ENCODE measurements at regions not wholly inside any gene's neighbourhood (a gene's known extent, or its start where the extent isn't known, plus 50 kb on each side); places are given as distances from the start of the nearest gene placed in this dataset.

DNA sequence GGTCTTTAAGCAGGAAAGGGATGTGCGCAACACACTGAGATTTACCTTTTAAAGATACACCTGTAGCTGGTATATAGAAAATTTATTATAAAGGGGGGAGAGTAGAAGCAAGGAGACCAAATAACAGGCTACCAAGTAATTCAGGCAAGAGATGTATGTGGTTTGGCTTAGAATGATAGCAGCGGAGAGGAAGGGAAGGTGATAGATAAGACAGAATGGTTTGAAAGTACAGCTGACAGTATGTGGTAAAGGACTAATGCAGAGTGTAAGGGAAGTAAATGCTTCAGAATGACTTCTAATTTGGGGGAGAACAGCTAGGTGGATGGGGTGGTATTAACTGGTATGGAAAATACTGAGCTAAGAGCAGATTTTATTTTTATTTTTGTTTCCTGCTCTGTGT, 308.9 kb downstream of the ANTXR2 start:
- Histone ChIP-seq H3K27ac (ENCODE audit: poor library complexity, severe bottlenecking) (no peak overlapping the region), H3K4me3 (ENCODE audit: severe bottlenecking) (no peak overlapping the region), H3K36me3 (ENCODE audit: low read depth) (no peaks in the 10 kb centered on the region), H3K4me1 (ENCODE audit: insufficient read depth, poor library complexity, severe bottlenecking) (no peaks in the 10 kb centered on the region), H3K9me3 (ENCODE audit: severe bottlenecking) (no peaks in the 10 kb centered on the region), H3K27me3 (ENCODE audit: insufficient read depth, poor library complexity, severe bottlenecking) (no peaks in the 10 kb centered on the region)
- DNase-seq (ENCODE audit: low spot score) (no peak), ATAC-seq (ENCODE audit: low read depth) (no peak)
- TF ChIP-seq, protein P1, sequence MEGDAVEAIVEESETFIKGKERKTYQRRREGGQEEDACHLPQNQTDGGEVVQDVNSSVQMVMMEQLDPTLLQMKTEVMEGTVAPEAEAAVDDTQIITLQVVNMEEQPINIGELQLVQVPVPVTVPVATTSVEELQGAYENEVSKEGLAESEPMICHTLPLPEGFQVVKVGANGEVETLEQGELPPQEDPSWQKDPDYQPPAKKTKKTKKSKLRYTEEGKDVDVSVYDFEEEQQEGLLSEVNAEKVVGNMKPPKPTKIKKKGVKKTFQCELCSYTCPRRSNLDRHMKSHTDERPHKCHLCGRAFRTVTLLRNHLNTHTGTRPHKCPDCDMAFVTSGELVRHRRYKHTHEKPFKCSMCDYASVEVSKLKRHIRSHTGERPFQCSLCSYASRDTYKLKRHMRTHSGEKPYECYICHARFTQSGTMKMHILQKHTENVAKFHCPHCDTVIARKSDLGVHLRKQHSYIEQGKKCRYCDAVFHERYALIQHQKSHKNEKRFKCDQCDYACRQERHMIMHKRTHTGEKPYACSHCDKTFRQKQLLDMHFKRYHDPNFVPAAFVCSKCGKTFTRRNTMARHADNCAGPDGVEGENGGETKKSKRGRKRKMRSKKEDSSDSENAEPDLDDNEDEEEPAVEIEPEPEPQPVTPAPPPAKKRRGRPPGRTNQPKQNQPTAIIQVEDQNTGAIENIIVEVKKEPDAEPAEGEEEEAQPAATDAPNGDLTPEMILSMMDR (IDR thresholded peaks at IDR 0.05; ENCODE audit: poor library complexity, severe bottlenecking), result no peak

DNA sequence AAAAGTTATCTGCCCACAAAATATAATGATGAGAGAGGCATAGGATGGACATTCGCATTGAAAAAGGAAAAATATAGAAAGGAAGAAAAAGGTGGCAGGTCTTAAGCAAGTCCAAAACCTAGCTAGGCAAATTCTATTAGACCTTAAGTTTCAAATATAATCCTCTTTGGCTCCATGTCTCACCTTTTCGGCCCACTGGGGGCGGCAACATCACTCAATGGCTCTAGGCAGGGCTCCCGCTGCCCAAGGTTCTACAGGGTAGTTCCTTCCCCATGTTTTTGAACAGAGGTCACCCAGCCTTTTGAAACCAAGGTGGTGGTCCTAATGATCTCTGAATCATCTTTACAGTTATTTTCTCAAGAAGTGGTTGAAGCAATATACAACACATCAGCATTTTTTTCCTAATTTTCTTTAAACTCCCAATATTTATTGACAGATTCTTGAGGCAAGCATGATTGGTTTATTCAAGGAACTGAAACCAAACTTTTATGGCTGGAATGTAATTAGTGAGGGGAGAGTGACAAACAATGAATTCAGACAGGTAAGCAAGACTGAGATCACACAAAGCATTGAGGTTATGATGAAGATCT, 309.4 kb downstream of the ANTXR2 start:
- DNase-seq (ENCODE audit: low spot score) (no peak), ATAC-seq (ENCODE audit: low read depth) (no peak)
- Histone ChIP-seq H3K27ac (ENCODE audit: poor library complexity, severe bottlenecking) (no peak overlapping the region), H3K27me3 (ENCODE audit: insufficient read depth, poor library complexity, severe bottlenecking) (no peaks in the 10 kb centered on the region), H3K4me1 (ENCODE audit: insufficient read depth, poor library complexity, severe bottlenecking) (no peaks in the 10 kb centered on the region), H3K36me3 (ENCODE audit: low read depth) (no peaks in the 10 kb centered on the region), H3K9me3 (ENCODE audit: severe bottlenecking) (no peaks in the 10 kb centered on the region), H3K4me3 (ENCODE audit: severe bottlenecking) (no peak overlapping the region)
- TF ChIP-seq, protein P1 (IDR thresholded peaks at IDR 0.05; ENCODE audit: poor library complexity, severe bottlenecking), result no peak

DNA sequence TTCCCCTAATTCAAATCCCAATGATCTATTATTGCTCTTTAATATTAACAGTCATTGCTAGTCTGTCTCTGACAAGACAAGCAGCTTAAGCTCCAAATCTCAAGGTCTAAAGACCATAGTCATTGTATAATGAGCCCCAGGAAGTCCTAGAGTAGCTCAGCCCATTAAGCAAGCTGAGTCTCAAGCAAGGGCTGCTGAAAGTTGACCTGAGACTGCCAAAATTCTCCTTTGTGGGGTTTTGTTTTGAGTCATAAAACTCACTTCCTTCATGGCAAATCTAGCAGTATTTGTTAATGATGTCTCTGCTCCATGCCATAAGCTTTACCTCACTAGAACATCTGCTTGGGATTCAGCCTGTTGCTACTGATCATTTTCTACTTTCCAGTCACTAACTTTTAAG, 313.2 kb downstream of the ANTXR2 start:
- H3K36me3 ChIP-seq (ENCODE audit: low read depth), result no peaks in the 10 kb centered on the region
- no peak overlapping the region for H3K27ac ChIP-seq (ENCODE audit: poor library complexity, severe bottlenecking)
- no peaks in the 10 kb centered on the region for H3K4me1 ChIP-seq (ENCODE audit: insufficient read depth, poor library complexity, severe bottlenecking)
- H3K4me3 ChIP-seq (ENCODE audit: severe bottlenecking), result no peak overlapping the region
- TF ChIP-seq, protein P1 (IDR thresholded peaks at IDR 0.05; ENCODE audit: poor library complexity, severe bottlenecking), result no peak
- DNase-seq (ENCODE audit: low spot score) (no peak), ATAC-seq (ENCODE audit: low read depth) (no peak)
- H3K27me3 ChIP-seq (ENCODE audit: insufficient read depth, poor library complexity, severe bottlenecking), result no peaks in the 10 kb centered on the region
- H3K9me3 ChIP-seq (ENCODE audit: severe bottlenecking), result no peaks in the 10 kb centered on the region

DNA sequence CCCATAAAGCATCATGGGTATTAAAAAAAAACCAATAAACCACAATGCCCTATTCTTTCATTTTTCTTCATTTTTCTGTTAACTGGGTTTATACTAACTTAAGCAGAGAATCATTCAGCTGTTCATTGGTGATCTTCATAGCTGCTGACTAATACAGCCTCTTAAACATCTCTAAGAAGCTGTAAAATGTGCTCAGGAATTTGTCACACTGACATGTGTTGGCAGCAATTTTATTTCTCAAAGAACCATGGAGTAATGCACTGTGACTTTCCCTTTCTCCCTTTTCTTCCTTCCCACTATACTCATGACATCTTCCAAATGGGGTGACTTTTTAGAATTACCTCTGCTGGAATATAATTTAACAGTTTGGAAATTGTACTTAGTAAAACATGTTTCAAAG, 315.4 kb downstream of the ANTXR2 start:
- TF ChIP-seq, protein P1 (IDR thresholded peaks at IDR 0.05; ENCODE audit: poor library complexity, severe bottlenecking), result no peak
- Histone ChIP-seq H3K9me3 (ENCODE audit: severe bottlenecking) (no peaks in the 10 kb centered on the region), H3K27ac (ENCODE audit: poor library complexity, severe bottlenecking) (no peak overlapping the region), H3K27me3 (ENCODE audit: insufficient read depth, poor library complexity, severe bottlenecking) (no peaks in the 10 kb centered on the region), H3K36me3 (ENCODE audit: low read depth) (no peaks in the 10 kb centered on the region), H3K4me3 (ENCODE audit: severe bottlenecking) (no peak overlapping the region), H3K4me1 (ENCODE audit: insufficient read depth, poor library complexity, severe bottlenecking) (no peaks in the 10 kb centered on the region)
- DNase-seq (ENCODE audit: low spot score), result no peak
- no peak for ATAC-seq (ENCODE audit: low read depth)

DNA sequence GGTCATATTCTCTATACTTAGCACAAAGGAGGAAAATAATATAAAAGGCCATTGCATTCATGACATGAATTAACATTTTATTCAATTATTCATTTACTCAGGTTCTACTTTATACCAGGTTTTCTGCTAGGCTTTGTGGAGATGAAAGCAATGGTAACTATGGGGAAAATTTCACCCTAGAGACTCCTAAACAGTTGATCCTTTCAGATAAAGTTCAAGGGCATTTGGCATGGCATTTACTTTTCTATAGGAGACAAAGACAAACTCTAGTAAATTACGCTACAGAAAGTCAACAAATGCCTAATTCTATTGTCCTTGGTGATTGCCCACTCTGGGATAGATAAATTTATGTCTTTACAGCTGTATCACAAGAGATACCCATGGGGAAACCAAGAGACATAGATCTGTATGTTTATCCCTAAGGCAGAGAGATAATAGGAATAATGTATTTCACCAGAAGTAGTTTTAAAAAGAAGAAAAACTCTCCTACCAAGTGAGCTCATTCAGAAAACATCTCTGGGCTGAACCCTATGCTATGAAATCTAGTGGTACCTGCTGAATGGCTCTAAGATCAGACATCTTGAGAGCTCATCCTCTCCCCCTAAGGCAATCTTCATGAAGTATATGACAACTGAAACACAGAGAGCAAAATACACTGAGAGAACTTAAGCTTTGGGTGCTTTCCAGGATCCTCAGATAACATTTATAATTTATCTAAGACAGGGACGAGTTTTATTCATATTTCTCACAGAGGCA, 316.7 kb downstream of the ANTXR2 start:
- ATAC-seq (ENCODE audit: low read depth) (no peak), DNase-seq (ENCODE audit: low spot score) (no peak)
- Histone ChIP-seq H3K27ac (ENCODE audit: poor library complexity, severe bottlenecking) (no peak overlapping the region), H3K36me3 (ENCODE audit: low read depth) (no peaks in the 10 kb centered on the region), H3K4me3 (ENCODE audit: severe bottlenecking) (no peak overlapping the region), H3K9me3 (ENCODE audit: severe bottlenecking) (no peaks in the 10 kb centered on the region), H3K4me1 (ENCODE audit: insufficient read depth, poor library complexity, severe bottlenecking) (no peaks in the 10 kb centered on the region), H3K27me3 (ENCODE audit: insufficient read depth, poor library complexity, severe bottlenecking) (no peaks in the 10 kb centered on the region)
- TF ChIP-seq, protein P1 (IDR thresholded peaks at IDR 0.05; ENCODE audit: poor library complexity, severe bottlenecking), result no peak

All from RWPE2 (cell line).